Mucosa of descending colon (tissue), 3 donors: ENCODE measurements at regions not wholly inside any gene's neighbourhood (a gene's known extent, or its start where the extent isn't known, plus 50 kb on each side); places are given as distances from the start of the nearest gene placed in this dataset.

Experiments
- ATAC-seq: fragments of 200-7000 bp; cut with Tn5 transposase; one replicate; pipeline ENCODE4 v1.9.1; 2020; ENCODE audit warnings: mild to moderate bottlenecking, moderate library complexity
- DNase-seq, 3 donors: peaks; one replicate each; pipeline ENCODE4 v3.0.0-alpha.2; 2020
- H3K36me3 ChIP-seq: fragments of 200-600 bp; one replicate; pipeline ENCODE4 v1.8.0; 2021; ENCODE audit warnings: low read depth, mild to moderate bottlenecking
- H3K4me1 ChIP-seq: fragments of 200-600 bp; one replicate; pipeline ENCODE4 v1.8.0; 2021; ENCODE audit warnings: low read depth, mild to moderate bottlenecking
- H3K4me3 ChIP-seq: fragments of 200-600 bp; one replicate; pipeline ENCODE4 v1.8.0; 2021; ENCODE audit warnings: mild to moderate bottlenecking
- H3K9me3 ChIP-seq: fragments of 200-600 bp; one replicate; pipeline ENCODE4 v1.8.0; 2021; ENCODE audit warnings: mild to moderate bottlenecking
- intact Hi-C, 2 donors: fragments of 100-400 bp; cut with DNase I in 1 of 2; cut with micrococcal nuclease in 1 of 2; formaldehyde crosslinking; loops; one replicate each; pipeline versions ENCODE4 v1.11.0 to v1.11.1; 2022; cut with DNase I, micrococcal nuclease
- TF ChIP-seq, protein P1 (sequence below): fragments of 200-600 bp; IDR thresholded peaks from one replicate; pipeline ENCODE4 v1.8.0; 2022; ENCODE audit warnings: antibody characterized with exemption, mild to moderate bottlenecking
- donor health status: DM: no; HTN: no; CAD: no; lungs with moderate emphysema.
- donor health status: DM: no; HTN: no; CAD: no.
- donor health status: DM: no; HTN: yes; CAD: no.

- Histone ChIP-seq H3K4me1 (no peaks in the 10 kb centered on the region), H3K36me3 (no peaks in the 10 kb centered on the region), H3K9me3 (no peaks in the 10 kb centered on the region), H3K4me3 (no peak overlapping the region)
- DNase-seq (no peak), ATAC-seq (no peak)
- intact Hi-C loops, result no loop called here
- TF ChIP-seq, protein P1, sequence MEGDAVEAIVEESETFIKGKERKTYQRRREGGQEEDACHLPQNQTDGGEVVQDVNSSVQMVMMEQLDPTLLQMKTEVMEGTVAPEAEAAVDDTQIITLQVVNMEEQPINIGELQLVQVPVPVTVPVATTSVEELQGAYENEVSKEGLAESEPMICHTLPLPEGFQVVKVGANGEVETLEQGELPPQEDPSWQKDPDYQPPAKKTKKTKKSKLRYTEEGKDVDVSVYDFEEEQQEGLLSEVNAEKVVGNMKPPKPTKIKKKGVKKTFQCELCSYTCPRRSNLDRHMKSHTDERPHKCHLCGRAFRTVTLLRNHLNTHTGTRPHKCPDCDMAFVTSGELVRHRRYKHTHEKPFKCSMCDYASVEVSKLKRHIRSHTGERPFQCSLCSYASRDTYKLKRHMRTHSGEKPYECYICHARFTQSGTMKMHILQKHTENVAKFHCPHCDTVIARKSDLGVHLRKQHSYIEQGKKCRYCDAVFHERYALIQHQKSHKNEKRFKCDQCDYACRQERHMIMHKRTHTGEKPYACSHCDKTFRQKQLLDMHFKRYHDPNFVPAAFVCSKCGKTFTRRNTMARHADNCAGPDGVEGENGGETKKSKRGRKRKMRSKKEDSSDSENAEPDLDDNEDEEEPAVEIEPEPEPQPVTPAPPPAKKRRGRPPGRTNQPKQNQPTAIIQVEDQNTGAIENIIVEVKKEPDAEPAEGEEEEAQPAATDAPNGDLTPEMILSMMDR, result no peak
Measured at GRCh38 chr5:58149345-58149744, 310.5 kb downstream of the PLK2 start.

- TF ChIP-seq, protein P1, result no peak
- intact Hi-C loops, result no loop called here
- no peak for ATAC-seq
- Histone ChIP-seq H3K4me3 (no peak overlapping the region), H3K36me3 (no peaks in the 10 kb centered on the region), H3K4me1 (no peaks in the 10 kb centered on the region), H3K9me3 (no peaks in the 10 kb centered on the region)
- no peak for DNase-seq
Measured at GRCh38 chr5:58148254-58148775, 311.6 kb downstream of the PLK2 start.

DNA sequence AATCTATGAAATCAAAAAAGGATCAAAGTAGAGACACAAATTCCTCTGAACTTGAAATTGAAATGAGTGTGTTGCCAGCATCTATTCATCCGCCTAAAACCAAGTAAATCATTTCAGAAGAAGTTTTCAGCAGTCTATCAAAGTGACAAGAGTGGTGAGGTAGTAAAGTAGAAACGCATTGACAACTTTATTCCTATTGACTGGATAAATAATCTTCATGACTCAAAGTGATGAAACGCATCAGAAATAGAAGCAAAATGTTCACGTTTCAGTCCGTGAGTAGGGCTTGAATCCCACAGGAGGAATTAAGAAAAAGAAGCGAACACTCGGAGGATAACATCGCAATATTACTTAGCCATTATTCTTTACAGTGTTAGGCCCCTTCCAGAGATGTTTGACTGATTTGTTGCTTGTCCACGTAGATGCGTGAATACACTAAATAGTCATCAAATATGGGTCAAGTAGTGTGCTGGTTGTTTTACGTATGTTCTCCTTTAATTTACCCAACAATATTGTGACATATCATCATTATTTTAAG lies 314.4 kb downstream of the PLK2 start:
- H3K36me3 ChIP-seq, result no peaks in the 10 kb centered on the region
- DNase-seq (no peak), ATAC-seq (no peak)
- no peaks in the 10 kb centered on the region for H3K9me3 ChIP-seq
- intact Hi-C loops, result no loop called here
- H3K4me1 ChIP-seq, result no peaks in the 10 kb centered on the region
- TF ChIP-seq, protein P1, result no peak
- no peak overlapping the region for H3K4me3 ChIP-seq

DNA sequence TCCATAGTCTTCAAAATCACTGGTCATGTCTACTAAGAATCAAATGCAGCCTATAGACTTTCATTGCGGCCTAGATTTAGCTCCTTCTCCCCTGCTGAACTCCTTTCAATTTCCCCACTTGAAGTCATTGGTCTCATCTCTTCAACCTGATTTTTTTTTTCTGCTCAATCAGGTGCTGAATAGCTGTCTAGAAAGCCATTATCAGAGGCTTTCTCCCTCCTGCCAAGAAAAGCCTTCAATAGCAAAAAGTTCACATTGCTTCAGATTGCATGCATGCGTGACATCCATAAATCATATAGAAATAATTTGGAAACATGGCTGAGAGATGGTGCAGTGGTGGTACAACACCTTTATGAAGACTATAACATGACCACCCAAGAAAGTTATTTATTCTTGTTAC lies 316.2 kb downstream of the PLK2 start:
- ATAC-seq, result no peak
- Histone ChIP-seq H3K4me3 (no peak overlapping the region), H3K9me3 (no peaks in the 10 kb centered on the region), H3K36me3 (no peaks in the 10 kb centered on the region), H3K4me1 (no peaks in the 10 kb centered on the region)
- no peak for DNase-seq
- TF ChIP-seq, protein P1, result no peak
- intact Hi-C loops, result no loop called here

DNA sequence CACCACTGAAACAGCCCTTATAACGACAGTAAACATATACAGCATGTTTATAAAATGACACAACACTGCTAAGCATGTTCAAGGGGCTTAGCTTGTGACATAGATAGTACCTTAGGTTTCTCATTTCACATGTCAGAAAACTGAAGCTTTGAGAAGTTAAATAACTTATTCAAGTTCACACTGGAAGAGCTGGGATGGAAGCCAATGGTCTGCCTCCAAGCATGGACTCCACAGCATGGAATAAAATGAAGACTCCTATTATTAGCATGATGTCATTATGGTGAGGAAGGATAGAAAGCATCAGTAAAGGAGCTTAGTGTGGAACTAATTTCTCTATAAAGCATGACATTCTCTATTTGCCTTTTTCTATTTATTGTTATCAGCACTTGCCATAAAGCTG lies 316.7 kb downstream of the PLK2 start:
- Histone ChIP-seq H3K36me3 (no peaks in the 10 kb centered on the region), H3K9me3 (no peaks in the 10 kb centered on the region), H3K4me3 (no peak overlapping the region), H3K4me1 (no peaks in the 10 kb centered on the region)
- ATAC-seq, result no peak
- intact Hi-C loops, result no loop called here
- TF ChIP-seq, protein P1, result no peak
- no peak for DNase-seq

GRCh38 chr5:58138791-58139190 lies 321.1 kb downstream of the PLK2 start:
- TF ChIP-seq, protein P1, result no peak
- intact Hi-C loops, result no loop called here

More at GRCh38 chr5:58138791-58139190, 321.1 kb downstream of the PLK2 start:
- ATAC-seq, result no peak
- H3K9me3 ChIP-seq, result no peaks in the 10 kb centered on the region
- no peaks in the 10 kb centered on the region for H3K36me3 ChIP-seq
- peaks cover 3% of the 10 kb centered on the region for H3K4me1 ChIP-seq
- no peak overlapping the region for H3K4me3 ChIP-seq
- DNase-seq, result no peak
